ENCODE measurements at regions not wholly inside any gene's neighbourhood (a gene's known extent, or its start where the extent isn't known, plus 50 kb on each side); places are given as distances from the start of the nearest gene placed in this dataset.

DNA sequence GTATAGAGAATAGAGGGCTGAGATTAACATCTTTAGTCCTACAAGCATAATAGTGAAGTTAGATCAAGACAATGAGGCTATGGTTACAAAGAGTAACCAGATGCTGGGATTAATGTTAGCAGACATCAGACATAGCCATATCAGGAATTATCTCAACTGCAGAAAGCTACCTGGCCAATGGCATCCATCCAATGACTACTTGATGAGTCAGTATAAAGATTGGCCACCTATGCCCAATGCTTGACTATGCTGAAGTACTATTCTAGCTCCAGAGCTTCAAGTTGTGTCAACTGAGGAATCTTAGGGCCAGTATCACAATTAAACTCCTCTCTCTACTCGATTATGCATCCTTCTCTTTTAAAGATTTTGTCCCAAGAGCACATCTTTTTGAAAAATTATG is 541.4 kb downstream of the PRELID2 start:
- no peak for DNase-seq (ENCODE audit: low read depth)
- TF ChIP-seq, protein P1, sequence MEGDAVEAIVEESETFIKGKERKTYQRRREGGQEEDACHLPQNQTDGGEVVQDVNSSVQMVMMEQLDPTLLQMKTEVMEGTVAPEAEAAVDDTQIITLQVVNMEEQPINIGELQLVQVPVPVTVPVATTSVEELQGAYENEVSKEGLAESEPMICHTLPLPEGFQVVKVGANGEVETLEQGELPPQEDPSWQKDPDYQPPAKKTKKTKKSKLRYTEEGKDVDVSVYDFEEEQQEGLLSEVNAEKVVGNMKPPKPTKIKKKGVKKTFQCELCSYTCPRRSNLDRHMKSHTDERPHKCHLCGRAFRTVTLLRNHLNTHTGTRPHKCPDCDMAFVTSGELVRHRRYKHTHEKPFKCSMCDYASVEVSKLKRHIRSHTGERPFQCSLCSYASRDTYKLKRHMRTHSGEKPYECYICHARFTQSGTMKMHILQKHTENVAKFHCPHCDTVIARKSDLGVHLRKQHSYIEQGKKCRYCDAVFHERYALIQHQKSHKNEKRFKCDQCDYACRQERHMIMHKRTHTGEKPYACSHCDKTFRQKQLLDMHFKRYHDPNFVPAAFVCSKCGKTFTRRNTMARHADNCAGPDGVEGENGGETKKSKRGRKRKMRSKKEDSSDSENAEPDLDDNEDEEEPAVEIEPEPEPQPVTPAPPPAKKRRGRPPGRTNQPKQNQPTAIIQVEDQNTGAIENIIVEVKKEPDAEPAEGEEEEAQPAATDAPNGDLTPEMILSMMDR (conservative IDR thresholded peaks at IDR 0.05; ENCODE audit: low read depth, low read length) = no peak

DNA sequence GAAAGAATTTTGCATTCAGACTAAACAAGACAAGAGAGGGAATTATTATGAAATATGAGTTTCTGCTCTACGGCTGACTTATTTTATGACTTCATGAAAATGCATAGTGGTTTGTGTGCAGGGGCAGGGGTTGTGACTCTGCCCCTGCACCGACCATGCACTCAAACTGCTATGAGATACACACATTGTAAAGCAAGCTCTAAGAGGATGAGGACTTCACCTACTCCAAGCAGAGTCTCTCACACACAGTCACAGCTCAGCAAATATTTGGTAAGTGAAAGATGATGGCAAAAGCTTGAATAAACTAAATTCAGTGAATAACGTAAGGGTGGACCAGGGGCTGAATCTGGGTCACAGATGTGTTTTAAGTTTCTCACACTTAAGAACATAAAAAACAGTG is 542.9 kb downstream of the PRELID2 start:
- TF ChIP-seq, protein P1 (conservative IDR thresholded peaks at IDR 0.05; ENCODE audit: low read depth, low read length) = no peak
- H3K4me3 ChIP-seq (ENCODE audit: low read depth, low read length) = no peak overlapping the region
- no peak for DNase-seq (ENCODE audit: low read depth)

More for the DNA sequence above, 541.4 kb downstream of the PRELID2 start:
- H3K4me3 ChIP-seq (ENCODE audit: low read depth, low read length) = no peak overlapping the region

DNA sequence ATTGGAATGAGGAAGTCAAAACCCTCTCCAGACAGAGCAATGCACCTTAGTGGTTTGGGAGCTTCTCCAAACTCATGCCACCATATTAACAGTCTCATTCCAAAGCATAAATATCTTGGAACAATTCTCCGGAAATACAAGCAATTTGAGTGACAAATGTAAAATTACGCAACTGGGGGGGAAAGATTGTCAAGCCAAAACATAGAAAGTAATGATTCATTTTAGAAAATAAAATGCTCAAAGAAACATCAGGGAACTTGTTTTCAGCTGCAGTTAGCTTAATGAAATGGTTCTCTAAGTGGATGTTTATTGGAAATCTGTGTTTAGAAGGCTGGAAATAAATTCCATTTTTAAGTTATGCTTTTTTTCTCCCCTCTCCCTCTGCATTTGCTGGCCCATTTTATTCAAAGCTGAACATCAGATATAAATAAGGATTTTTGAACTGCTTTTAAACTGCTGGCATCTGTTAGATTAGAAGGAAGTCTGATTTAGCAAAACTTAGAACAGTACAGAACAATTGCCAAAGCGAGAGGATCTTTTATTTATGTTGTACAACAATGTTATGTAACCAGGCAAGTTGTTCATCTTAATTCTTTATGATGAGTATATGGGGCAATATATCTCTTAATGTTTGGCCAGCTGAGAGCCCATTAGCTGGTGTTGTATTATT is 551.9 kb downstream of the PRELID2 start:
- H3K4me3 ChIP-seq (ENCODE audit: low read depth, low read length) = no peak overlapping the region
- TF ChIP-seq, protein P1 (conservative IDR thresholded peaks at IDR 0.05; ENCODE audit: low read depth, low read length) = no peak
- peak; percentile 4 for DNase-seq (ENCODE audit: low read depth)

DNA sequence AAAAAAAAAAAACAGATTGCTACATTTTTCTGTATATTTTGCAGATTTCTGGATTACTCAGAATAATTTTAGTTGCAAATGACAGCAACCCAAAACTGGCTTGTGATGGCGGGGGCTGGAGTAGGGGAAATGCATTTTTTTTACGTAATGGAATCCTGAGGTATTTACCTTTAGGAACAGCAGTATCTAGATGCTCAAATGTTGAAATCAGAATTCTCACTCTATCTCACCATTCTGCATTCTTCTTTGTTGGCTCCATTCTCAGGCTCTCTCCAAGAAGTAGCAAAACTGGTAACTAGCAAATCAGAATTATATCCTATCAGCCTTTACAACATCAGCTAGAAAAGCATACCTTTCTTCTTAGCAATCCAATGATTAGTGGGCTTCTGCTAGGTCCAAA is 554.3 kb downstream of the PRELID2 start:
- no peak overlapping the region for H3K4me3 ChIP-seq (ENCODE audit: low read depth, low read length)
- no peak for DNase-seq (ENCODE audit: low read depth)
- TF ChIP-seq, protein P1 (conservative IDR thresholded peaks at IDR 0.05; ENCODE audit: low read depth, low read length) = no peak

DNA sequence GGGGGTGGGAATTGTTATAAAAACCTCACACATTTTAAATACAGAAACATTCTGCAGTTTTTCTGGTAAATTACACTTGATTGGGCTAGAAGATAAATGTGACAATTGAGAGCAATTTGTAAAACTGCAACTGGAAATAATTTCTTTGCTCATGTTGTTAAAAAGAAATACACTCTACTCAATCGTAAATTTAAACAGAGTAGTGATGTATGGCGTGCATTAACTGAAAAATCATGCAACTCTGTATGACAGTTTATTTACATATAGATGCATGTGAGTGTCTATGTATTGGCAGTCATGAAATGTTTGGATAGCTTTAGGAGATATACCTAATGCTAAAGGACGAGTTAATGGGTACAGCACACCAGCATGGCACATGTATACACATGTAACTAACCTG is 554.9 kb downstream of the PRELID2 start:
- H3K4me3 ChIP-seq (ENCODE audit: low read depth, low read length) = no peak overlapping the region
- TF ChIP-seq, protein P1 (conservative IDR thresholded peaks at IDR 0.05; ENCODE audit: low read depth, low read length) = no peak
- DNase-seq (ENCODE audit: low read depth) = no peak

DNA sequence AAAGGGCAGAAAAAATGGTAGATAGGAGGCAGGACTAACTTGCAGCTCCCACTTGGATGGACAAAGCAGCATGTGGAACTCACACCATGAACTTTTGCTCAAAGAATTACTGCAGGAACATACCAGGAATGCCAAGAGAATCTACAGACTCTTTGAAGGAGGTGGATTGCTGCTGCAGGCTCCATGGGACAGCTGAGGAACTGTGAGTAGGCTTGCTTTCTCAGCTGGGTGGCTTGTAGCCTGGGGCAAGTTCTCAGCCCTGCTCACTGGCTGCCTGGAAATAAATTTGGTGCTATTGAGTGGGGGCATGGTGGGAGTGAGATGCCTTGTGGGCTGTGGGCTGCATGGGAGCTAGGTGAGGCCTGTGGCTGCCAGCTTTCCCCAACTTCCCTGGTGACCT is 574.5 kb downstream of the PRELID2 start:
- TF ChIP-seq, protein P1 (conservative IDR thresholded peaks at IDR 0.05; ENCODE audit: low read depth, low read length) = no peak
- no peak overlapping the region for H3K4me3 ChIP-seq (ENCODE audit: low read depth, low read length)
- DNase-seq (ENCODE audit: low read depth) = peak; percentile 30

DNA sequence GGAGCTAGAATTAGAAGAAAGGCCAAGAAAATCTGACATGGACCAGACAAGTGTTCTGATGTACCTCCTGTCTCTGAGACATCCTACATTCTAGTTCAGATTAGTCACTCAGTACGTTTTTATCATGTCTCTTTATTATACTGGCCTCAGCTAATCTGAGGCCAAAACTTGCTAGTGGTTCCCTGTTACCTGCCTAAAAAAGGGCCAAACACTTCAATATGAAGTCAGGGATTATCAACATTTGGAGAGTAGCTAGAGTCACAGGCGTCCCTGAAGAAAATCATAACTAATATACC is 587.4 kb downstream of the PRELID2 start:
- no peak overlapping the region for H3K4me3 ChIP-seq (ENCODE audit: low read depth, low read length)
- TF ChIP-seq, protein P1 (conservative IDR thresholded peaks at IDR 0.05; ENCODE audit: low read depth, low read length) = no peak
- no peak for DNase-seq (ENCODE audit: low read depth)

Data from choroid plexus epithelial cell (primary cell).